ENCODE measurements at regions not wholly inside any gene's neighbourhood (a gene's known extent, or its start where the extent isn't known, plus 50 kb on each side); places are given as distances from the start of the nearest gene placed in this dataset.
"Not testable (repeated sequence)": the region's sequence is repeated elsewhere in the genome, so short reads cannot be mapped to it uniquely, and the experiment has no call there.

DNA sequence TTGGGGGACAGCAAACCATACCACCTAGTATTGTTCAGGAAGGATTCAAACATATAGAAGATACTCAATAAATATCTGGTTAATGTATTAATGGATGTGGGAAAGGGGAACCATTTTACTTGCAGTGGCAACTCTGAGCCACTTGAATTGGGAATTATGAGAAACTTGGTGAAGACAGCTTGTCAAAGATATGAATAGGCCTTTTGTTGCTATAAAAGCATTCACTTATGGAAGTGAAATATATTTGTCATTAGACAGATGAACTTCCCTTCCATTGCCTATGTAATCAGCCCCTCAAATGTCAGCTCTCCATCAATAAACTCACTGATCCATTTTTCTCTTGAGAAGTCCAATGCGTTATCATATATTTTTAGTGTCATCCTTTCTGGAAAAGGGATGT is 56.1 kb downstream of the GPR85 start:
- DNase-seq (ENCODE audit: low read depth): no peak

DNA sequence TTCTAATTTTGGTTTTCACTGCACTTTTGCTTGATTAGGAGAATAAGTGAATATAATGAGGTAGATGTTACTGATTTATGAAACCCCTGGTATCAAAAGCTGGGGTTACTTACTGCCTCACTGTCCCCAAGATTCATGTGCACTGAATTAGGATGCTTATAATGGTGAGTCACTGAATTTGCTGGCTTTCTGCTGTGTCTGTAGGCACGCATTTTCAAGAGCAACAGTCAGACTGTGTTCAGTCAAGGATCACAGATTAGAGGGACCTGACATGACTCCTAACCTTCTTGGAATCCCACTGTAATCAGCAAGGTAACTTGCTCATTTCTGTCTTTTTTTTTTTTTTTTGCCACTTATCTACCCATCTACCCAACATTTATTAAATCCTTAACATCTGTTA is 59.7 kb downstream of the GPR85 start:
- no peak for DNase-seq (ENCODE audit: low read depth)

DNA sequence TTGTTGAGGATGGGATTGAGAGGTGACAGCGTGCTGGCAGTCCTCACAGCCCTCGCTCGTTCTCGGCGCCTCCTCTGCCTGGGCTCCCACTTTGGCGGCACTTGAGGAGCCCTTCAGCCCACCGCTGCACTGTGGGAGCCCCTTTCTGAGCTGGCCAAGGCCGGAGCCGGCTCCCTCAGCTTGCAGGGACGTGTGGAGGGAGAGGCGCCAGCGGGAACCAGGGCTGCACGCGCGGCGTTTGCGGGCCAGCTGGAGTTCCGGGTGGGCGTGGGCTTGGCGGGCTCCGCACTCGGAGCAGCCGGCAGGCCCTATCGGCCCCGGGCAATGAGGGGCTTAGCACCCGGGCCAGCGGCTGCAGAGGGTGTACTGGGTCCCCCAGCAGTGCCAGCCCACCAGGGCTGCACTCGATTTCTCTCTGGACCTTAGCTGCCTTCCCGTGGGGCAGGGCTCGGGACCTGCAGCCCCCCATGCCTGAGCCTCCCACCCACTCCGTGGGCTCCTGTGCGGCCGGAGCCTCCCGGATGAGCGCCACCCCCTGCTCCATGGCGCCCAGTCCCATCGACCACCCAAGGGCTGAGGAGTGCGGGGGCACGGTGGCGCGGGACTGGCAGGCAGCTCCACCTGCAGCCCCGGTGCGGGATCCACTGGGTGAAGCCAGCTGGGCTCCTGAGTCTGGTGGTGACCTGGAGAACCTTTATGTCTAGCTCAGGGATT is 69.3 kb downstream of the GPR85 start:
- not testable (repeated sequence) for DNase-seq (ENCODE audit: low read depth)

DNA sequence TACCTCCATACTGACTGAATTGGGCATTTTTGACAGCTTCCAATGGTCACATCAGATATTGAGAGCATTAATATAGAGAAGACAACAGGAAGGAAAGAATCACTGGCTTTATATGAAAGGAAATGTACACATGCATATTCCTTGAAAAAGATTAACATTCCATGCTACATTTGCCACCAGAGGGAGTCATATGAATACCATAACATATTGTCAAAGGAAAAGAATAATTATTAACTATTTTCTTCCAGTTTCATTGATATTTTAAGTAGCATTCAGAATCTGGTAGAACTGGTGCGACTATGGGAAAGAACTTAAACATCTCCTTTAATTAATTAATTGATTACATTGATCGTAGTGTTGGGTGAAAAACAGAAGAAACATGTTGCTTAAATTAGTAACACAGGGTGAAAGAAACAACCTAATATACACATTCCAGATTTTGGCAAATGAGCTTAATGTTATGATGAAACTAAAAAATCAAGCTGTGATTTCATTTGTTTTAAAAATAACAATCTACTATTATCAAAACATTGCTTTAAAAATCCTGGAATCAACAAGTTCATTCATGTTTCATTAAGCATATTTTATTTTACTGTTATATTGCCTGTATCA is 71.5 kb downstream of the GPR85 start:
- no peak for DNase-seq (ENCODE audit: low read depth)

DNA sequence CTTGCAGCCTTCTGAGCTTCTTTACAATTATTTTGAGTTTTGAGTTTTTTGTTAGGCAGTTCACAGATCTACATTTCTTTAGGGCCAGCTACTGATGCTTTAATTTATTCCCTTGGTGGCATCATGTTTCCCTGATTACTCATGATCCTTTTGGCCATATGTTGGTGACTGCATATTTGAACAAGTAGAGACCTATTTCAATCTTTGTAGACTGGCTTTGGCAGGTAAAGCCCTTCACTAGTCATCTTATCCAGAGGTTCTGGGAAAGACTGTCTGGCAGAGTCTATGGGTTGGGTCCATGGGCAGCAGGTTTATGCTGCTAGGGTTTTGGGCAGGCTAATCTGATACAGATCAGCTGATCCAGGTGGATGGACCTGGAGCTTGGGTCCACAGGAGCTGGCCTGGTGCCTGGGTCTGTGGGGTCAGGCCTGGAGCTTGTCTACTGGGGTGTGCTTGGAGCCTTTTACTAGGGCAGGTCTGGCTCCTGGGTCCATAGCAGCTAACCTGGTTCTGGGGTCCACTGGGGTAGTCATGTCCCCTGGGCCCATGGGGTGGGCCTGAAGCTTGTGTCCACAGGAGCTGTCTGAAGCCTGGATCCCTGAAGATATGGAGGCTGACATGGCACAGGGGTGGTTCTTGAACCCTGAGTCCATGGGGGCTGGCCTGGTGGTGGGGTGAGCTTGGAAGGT is 72.7 kb downstream of the GPR85 start:
- no peak for DNase-seq (ENCODE audit: low read depth)

DNA sequence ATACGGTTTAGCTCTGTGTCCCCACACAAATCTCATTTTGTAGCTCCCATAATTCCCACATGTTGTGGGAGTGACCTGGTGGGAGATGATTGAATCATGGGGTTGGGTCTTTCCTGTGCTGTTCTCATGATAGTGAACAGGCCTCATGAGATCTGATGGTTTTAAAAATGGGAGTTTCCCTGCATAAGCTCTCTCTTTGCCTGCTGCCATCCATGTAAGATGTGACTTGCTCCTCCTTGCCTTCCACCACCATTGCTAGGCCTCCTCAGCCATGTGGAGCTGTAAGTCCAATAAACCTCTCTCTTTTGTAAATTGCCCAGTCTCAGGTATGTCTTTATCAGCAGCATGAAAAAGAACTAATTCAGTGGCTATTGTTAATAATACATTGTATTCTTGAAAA is 73.8 kb downstream of the GPR85 start:
- not testable (repeated sequence) for DNase-seq (ENCODE audit: low read depth)

DNA sequence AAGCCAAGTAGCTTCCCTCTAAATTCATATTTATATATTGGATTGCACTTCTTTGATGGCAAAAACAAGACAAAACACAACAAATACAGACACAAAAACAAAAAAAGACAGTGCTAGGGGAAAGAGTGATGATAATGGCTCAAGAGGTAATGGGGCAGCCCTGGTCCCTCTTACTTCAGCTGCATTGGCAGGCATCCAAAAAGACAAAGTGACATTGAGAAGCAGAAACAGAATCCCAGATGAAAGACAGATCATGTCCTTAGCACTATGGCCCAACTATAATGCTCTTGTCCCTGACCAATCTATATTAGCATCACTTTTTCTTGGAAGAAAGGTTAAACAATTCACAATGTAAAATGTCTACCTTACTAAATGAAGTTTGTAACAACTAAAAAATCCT is 76.2 kb downstream of the GPR85 start:
- DNase-seq (ENCODE audit: low read depth): no peak

DNA sequence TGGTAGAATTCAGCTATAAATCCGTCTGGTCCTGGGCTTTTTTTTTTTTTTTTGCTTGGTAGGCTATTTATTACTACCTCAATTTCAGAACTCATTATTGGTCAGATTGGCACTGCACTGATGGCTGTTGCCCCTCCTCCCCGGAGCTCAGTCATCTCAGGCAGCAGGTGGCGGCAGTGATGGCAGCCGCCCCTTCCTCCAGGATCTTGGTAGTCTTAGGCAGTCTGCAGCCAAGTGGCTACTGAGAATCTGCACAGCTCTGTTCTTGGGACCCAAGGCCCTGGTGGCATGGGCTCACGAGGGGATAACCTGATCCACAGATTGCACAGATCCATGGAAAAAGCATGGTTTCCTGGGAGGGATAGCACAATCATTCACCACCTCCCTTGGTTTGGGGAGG is 77.9 kb downstream of the GPR85 start:
- DNase-seq (ENCODE audit: low read depth): no peak

DNA sequence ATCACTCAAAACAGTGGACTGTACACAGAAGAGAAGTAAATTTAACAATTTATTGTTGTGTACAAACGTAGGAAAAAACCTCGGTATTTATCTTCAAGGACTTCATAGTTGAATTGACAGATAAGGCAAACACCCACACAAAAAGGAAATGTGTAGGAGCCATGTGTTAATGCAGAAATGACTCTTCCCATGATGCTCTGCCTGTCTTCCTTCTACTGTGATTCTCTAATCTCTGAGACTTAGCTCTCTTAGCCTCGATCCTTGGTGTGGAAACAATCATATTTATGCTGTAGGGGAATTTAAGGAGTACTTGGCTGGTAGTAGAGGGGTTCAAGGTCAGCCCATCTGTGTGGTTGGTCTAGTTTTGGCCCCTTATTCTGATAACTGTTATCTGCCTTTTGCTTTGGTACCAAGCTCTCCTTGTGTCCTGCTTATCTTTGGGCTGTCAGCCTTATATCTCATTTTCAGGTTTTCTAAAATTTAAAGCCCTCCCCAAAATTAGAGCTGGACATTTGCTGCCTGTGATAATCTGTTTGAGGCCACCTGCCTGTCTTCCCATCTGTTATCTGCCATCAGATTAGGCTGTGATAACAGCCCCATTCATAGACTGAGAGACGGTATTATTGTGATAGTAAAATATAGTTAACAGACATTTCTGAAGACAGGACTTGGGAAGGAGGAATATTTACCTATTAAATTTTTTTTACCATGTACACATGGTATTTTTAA is 81.7 kb downstream of the GPR85 start:
- no peak for DNase-seq (ENCODE audit: low read depth)

DNA sequence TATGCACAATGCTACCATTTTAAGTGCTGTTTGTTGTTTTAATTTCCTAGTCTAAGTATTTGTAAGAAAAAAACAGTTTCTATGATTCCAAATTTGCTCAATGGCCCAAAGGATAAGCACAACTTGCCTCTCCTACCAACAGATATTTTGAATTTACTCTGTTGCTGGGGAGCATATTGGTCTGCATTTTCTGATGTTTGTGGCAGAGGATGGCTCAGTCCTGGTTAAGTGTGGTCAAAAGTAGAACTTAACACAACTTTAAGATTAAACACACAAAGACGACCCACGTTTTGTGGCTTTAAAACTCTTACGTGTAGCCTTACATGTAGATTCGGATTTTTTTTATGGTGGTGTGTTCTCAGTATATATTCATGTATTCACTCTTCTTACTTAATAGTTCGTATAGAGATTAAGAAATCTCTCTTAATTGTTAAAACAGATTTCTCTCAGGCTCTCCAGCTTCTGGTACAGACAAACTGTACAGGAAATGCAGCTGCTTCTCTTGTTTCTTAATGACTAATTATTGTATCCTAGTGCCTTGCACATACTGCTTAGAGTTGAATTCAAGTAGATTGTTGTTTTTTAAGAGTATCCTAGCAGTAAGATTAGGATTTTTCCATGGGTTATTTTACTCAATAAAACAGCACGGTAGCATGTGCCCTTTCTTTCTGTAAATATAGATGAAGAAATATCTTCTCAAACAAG is 86.2 kb downstream of the GPR85 start:
- DNase-seq (ENCODE audit: low read depth): no peak

DNA sequence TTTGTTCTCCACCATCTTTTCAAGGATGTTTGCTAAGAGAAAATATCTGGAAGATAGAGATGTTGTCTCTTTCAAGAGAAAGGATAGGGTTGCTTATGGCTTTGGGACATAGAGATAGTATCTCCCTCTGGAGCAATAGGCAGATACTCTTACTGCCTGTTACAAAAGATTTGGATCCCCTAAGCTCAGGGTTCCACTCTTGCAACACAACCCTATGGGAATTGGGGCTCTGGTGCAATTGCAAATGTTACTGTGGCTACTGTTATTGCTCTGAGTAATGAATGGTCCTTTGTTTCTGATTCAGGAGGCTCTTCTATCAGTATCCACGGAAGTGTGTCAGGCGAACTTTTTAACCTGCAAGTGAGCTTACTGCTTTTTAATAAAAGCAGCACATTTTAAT is 88.8 kb downstream of the GPR85 start:
- DNase-seq (ENCODE audit: low read depth): no peak

DNA sequence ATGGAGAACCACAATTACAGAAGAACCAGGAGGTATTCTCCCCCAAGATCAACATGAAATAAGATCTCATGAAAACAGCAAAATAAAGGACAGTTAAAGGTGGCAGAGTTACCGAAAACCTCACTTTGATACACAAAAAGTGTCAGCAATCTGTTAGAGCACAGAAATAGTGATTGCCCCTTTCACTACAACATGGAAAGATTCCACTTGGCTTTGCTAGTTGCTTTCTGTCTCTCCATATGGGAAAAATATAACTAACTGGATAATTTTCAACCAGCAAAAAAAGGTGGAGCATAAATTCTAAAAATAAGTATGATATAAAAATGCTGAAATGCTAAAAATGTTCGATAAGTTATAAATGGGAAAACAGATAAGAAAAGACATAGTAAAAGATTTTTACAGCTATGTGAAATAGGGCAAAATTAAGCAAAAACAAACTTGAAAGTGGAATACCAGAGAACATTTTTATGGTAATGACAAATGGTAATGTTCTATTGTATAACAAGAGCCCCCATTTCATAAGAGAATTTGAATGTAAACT is 90.2 kb downstream of the GPR85 start:
- no peak for DNase-seq (ENCODE audit: low read depth)

DNA sequence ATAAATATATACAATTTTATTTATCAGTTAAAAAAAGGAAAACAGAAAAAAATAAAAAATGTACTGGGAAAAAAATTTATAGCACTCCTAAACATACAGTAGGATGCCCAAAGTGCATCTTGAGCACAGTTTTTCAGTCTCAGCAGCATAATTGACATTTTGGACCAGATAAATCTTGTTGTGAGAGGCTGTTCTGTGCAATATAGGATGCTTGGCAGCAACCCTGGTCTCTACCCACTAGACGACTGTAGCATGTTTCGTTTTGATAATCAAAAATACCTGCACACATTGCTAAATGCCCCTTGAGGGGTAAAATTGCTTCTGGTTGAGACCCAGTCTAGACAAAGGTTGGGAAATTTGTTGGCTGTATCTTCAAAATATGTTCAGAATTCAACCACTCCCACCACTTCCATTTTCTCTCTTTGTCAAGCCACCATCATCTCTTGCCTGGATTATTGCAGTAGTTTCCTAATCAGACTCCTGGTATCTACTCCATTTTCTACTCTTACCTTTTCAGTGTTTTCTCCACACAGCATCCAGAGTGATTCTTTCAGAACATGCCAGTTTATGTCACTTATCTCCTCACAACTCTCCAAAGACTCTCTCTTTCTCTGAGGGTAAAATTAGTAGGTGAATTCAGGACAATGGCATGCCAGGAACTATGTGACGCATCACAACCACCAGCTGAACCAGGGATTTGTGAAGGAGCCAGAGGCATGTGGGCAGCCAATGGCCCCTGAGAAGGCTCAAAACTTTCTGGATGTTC is 91.4 kb downstream of the GPR85 start:
- no peak for DNase-seq (ENCODE audit: low read depth)

DNA sequence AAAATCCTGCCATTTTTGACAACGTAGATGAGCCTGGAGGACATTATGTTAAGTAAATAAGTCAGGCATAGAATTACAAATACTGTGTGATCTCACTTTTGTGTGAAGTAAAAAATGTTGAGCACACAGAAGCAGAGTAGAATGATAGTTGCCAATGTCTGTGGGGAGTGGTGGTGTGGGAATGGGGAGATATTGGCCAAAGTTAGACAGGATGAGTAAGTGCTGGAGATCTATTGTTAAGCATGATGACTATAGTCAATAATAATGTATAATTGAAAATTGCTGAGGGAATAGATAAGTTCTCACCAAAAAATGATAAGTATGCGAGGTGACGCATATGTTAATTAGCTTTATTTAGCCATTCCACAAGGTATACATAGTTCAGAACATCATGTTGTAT is 92.0 kb downstream of the GPR85 start:
- DNase-seq (ENCODE audit: low read depth): no peak

DNA sequence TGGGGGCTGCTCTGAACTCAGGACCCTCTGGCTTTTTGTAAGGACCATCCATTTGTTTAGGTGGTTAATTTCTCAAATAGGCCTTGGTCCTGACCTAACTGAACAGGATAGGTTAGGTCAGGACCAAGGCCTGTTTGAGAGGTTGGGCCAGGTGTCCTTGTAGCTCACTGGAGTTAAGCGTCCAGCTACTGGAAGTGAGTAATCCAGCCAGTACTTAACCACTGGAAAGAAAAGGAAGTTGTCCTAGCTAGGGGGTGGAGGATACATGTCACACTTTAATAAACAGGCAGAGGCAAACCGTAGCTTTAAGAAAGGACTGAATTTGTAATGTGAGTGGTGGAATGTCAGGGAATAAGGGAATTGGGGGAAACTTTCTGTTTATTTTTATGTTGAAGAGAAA is 96.0 kb downstream of the GPR85 start:
- no peak for DNase-seq (ENCODE audit: low read depth)

DNA sequence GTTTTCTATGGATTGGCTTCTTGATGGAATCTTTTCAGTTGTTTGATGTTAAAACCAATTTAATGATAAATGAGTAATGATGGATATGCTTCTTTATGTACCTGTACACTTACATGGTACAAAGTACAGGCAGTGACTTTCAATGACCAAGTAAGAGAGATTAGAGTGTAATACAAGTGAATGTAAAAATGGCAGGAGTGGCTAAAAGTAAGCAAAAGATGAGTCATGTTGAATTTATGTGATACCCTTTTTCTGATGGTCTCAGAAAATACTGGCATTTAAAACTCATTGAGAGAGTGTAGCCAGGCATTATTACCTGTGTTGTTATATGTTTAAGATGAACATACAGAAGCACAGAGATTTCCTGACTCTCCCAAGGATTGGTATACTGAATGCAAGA is 97.1 kb downstream of the GPR85 start:
- DNase-seq (ENCODE audit: low read depth): no peak

DNA sequence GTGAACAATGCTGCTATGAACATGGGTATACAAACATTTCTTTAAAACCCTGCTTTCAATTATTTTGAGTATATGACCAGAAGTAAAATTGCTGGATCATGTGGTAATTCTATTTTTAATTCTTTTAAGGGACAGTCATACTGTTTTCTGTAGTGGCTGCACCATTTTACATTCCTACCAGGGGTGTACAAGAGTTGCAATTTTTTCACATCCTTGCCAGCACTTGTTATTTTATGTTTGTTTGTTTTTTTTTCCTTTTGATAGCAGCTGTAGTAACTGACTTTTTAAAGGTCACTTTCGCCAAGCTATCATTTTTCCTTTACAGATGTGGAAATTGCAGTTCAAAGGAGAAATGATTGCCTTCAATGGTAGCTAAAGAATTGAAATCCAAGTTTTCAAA is 99.5 kb downstream of the GPR85 start:
- no peak for DNase-seq (ENCODE audit: low read depth)

DNA sequence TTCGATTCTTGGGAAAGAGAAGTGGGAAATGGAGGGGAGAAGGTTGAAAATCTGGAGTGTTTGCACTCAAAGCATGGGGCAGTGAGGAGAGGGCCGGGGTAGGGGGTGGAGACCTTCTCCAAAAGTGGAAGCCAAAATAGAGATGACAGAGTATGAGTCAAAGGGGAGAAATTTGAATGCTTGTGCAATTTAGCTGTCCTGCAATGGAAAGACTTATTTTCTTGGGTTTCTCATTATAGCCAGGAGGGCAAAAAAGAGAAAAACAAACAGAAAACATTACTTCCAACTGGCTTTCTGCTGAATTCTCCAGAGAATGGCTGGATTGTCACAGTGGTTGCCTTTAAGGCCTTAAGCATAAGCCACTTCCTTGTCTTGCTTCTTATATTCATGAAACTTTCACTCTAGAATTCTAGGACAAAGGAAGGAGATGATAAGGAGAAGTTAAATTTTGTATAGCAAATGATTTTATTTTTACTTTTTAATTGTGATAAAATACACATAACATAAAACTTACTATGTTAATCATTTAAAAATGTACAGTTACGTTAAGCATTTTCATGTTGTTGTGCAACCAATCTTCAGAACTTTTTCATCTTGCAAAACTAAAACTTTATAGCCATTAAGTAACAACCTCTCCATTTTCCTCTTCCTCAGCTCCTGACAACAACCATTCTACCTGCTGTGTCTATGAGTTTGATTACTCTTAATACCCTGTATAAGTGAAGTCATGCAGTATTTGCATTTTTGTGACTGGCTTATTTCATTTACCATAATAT is 100.2 kb downstream of the GPR85 start:
- DNase-seq (ENCODE audit: low read depth): no peak

DNA sequence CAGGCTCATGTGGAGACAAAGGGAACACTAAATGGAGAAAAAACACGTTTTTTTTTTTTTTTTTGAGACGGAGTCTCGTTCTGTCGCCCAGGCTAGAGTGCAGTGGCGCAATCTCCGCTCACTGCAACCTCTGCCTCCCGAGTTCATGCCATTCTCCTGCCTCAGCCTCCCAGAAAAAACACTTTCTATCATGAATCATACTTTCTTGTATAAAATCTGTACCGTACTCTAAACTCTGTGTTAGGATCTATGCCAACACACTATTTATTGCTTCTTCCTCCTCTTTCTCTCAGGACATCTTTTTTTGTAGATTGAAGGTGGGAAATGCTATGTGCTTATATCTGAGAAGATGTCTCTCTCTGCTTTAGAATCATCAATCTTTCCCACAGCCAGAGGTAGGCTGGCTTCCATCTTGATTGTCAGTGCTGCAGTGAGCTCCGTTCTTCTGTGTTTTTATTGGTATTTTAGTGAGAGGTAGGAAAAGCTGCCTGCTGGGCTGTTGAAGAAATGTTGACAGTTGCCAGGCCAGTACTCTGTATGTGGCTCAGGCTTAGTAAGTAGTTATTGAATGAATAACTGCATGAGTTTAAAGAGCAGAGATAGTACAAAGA is 101.1 kb downstream of the GPR85 start:
- no peak for DNase-seq (ENCODE audit: low read depth)
